Mucosa of rectum (tissue), 2 donors: ENCODE measurements at regions not wholly inside any gene's neighbourhood (a gene's known extent, or its start where the extent isn't known, plus 50 kb on each side); places are given as distances from the start of the nearest gene placed in this dataset.

Experiments used
- H3K27ac ChIP-seq, 2 donors: one replicate each; pipeline ENCODE4 v1.7.0; 2013; ENCODE audit warnings: inconsistent platforms in 2 of 2, low read depth in 2 of 2, low read length in 2 of 2
- H3K27me3 ChIP-seq, 2 donors: one replicate each; pipeline ENCODE4 v1.7.0; 2013; ENCODE audit warnings: low read length in 2 of 2; ENCODE audit not compliant: control insufficient read depth in 2 of 2, insufficient read depth in 2 of 2
- H3K36me3 ChIP-seq, 2 donors: one replicate each; pipeline ENCODE4 v1.7.0; 2013; ENCODE audit warnings: low read length in 2 of 2; ENCODE audit not compliant: control insufficient read depth in 2 of 2, insufficient read depth in 2 of 2
- H3K4me1 ChIP-seq, 2 donors: one replicate each; pipeline ENCODE4 v1.7.0; 2013; ENCODE audit warnings: low read length in 2 of 2, mild to moderate bottlenecking in 1 of 2; ENCODE audit not compliant: control insufficient read depth in 2 of 2, insufficient read depth in 2 of 2
- H3K4me3 ChIP-seq, 2 donors: one replicate each; pipeline ENCODE4 v1.7.0; 2013; ENCODE audit warnings: low read length in 2 of 2
- H3K9ac ChIP-seq, 2 donors: one replicate each; pipeline ENCODE4 v1.7.0; 2013; ENCODE audit warnings: low read length in 2 of 2, low read depth in 1 of 2, mild to moderate bottlenecking in 1 of 2
- H3K9me3 ChIP-seq, 2 donors: one replicate each; pipeline ENCODE4 v1.7.0; 2013; ENCODE audit warnings: low read length in 2 of 2; ENCODE audit not compliant: control insufficient read depth in 2 of 2
- donor health status: healthy.
- donor health status: Normal muscosa, but diverticular disease.

- Histone ChIP-seq H3K9me3 (no peaks in the 10 kb centered on the region), H3K4me3 (no peak overlapping the region), H3K27ac (no peak overlapping the region), H3K36me3 (no peaks in the 10 kb centered on the region), H3K27me3 (peaks cover 0 to 2% of the 10 kb centered on the region in 2 donors), H3K4me1 (peaks cover 4 to 6% of the 10 kb centered on the region in 2 donors), H3K9ac (no peak overlapping the region)
These were observed 754.5 kb downstream of the SATB2 start for GRCh38 chr2:198703281-198703680.

DNA sequence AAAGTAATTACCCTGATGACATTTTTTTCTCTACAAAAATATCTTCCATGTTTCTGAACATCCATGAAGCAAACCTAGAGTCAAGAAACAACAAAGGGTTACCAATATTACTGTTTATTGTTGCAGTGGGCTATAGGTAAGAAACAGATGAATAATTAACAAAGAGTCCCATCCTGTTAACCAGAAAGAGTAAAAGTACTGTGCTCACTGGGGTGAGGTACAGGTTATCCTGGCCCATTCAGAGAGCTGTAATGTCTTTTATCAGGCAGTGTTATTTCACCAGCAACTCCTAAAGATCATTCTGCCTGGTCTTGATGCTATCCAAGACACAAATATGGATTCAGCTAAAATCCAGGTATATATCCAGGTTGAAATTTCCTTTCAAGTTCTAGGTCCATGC, 754.9 kb downstream of the SATB2 start:
- Histone ChIP-seq H3K27ac (no peak overlapping the region), H3K9me3 (no peaks in the 10 kb centered on the region), H3K9ac (no peak overlapping the region), H3K27me3 (peaks cover 0 to 2% of the 10 kb centered on the region in 2 donors), H3K4me3 (no peak overlapping the region), H3K4me1 (peaks cover 4 to 7% of the 10 kb centered on the region in 2 donors), H3K36me3 (no peaks in the 10 kb centered on the region)

GRCh38 chr2:198701481-198701880, 756.3 kb downstream of the SATB2 start:
- no peak overlapping the region for H3K9ac ChIP-seq
- H3K9me3 ChIP-seq = no peaks in the 10 kb centered on the region
- H3K4me3 ChIP-seq = no peak overlapping the region
- H3K4me1 ChIP-seq = peaks cover 0 to 9% of the 10 kb centered on the region in 2 donors
- H3K27ac ChIP-seq = no peak overlapping the region
- no peaks in the 10 kb centered on the region for H3K36me3 ChIP-seq
- H3K27me3 ChIP-seq = peaks cover 0 to 2% of the 10 kb centered on the region in 2 donors

GRCh38 chr2:198700319-198700718, 757.4 kb downstream of the SATB2 start:
- H3K9me3 ChIP-seq = no peaks in the 10 kb centered on the region
- no peaks in the 10 kb centered on the region for H3K36me3 ChIP-seq
- H3K4me1 ChIP-seq = peaks cover 0 to 13% of the 10 kb centered on the region in 2 donors

GRCh38 chr2:198698230-198698629, 759.5 kb downstream of the SATB2 start:
- Histone ChIP-seq H3K36me3 (no peaks in the 10 kb centered on the region), H3K27ac (peak overlapping the region; percentile 59 to 63), H3K4me1 (peaks cover 0 to 16% of the 10 kb centered on the region in 2 donors), H3K9ac (no peak overlapping the region), H3K4me3 (no peak overlapping the region), H3K27me3 (peaks cover 0 to 2% of the 10 kb centered on the region in 2 donors), H3K9me3 (no peaks in the 10 kb centered on the region)

More at GRCh38 chr2:198700319-198700718, 757.4 kb downstream of the SATB2 start:
- H3K27ac ChIP-seq = no peak overlapping the region
- H3K27me3 ChIP-seq = peaks cover 0 to 2% of the 10 kb centered on the region in 2 donors
- no peak overlapping the region for H3K4me3 ChIP-seq
- H3K9ac ChIP-seq = no peak overlapping the region

- Histone ChIP-seq H3K4me3 (no peak overlapping the region), H3K27me3 (peaks cover 0 to 2% of the 10 kb centered on the region in 2 donors), H3K4me1 (peaks cover 0 to 16% of the 10 kb centered on the region in 2 donors), H3K27ac (peak overlapping the region; percentile 59 to 63), H3K36me3 (no peaks in the 10 kb centered on the region), H3K9me3 (no peaks in the 10 kb centered on the region), H3K9ac (no peak overlapping the region)
These were observed 759.9 kb downstream of the SATB2 start for GRCh38 chr2:198697794-198698193.

DNA sequence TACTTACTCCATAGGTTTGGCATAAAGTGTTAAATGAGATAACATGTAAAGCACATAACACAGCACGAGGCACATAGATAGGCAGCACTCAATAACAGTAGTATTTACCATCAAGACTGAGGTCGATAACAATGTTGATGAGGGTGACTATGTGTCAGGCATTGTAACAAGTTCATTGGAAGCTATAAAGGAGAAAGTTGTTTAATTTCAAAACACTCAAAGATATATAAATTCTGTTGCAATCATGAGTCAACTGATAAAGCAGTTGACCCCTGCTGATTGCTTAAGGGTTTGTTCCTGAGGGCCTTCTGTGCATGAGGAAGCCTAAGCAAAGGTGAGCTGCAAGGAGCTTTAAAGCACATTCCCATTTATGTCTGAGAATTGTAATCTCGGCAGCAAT, 760.5 kb downstream of the SATB2 start:
- Histone ChIP-seq H3K27ac (peak overlapping the region; percentile 59 to 63), H3K4me3 (no peak overlapping the region), H3K36me3 (no peaks in the 10 kb centered on the region), H3K27me3 (peaks cover 0 to 2% of the 10 kb centered on the region in 2 donors), H3K9me3 (no peaks in the 10 kb centered on the region), H3K9ac (no peak overlapping the region), H3K4me1 (peaks cover 0 to 16% of the 10 kb centered on the region in 2 donors)

GRCh38 chr2:198695879-198696278, 761.9 kb downstream of the SATB2 start:
- peaks cover 0 to 16% of the 10 kb centered on the region in 2 donors for H3K4me1 ChIP-seq
- no peaks in the 10 kb centered on the region for H3K9me3 ChIP-seq
- H3K36me3 ChIP-seq = no peaks in the 10 kb centered on the region
- no peak overlapping the region for H3K9ac ChIP-seq
- H3K27ac ChIP-seq = peak overlapping the region; percentile 19 to 57
- H3K4me3 ChIP-seq = no peak overlapping the region
- peaks cover 0 to under 1% of the 10 kb centered on the region in 2 donors for H3K27me3 ChIP-seq

GRCh38 chr2:198692907-198693510, 764.7 kb downstream of the SATB2 start:
- H3K4me3 ChIP-seq = no peak overlapping the region
- no peaks in the 10 kb centered on the region for H3K9me3 ChIP-seq
- H3K27me3 ChIP-seq = no peaks in the 10 kb centered on the region
- H3K36me3 ChIP-seq = no peaks in the 10 kb centered on the region
- no peak overlapping the region for H3K9ac ChIP-seq
- no peak overlapping the region for H3K27ac ChIP-seq
- H3K4me1 ChIP-seq = peaks cover 0 to 16% of the 10 kb centered on the region in 2 donors

DNA sequence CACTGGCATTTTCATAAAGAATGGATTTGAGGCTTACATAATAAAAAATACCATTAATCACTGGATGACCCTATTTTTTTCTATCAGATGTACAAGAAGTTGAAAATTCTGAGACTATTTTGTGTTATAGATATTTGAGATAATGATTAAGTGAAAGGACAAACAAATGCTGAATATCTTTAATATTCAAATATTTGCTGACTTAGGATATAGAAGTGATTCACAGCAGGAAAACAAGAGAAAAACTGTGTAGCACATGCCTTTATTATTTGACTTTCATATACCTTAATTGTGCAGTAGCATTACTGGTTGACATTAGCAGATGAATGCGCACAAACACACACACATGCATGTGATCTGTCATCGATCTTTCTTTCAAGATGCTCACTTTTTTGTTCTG, 766.5 kb downstream of the SATB2 start:
- no peaks in the 10 kb centered on the region for H3K36me3 ChIP-seq
- H3K4me3 ChIP-seq = no peak overlapping the region
- no peak overlapping the region for H3K27ac ChIP-seq
- H3K9me3 ChIP-seq = no peaks in the 10 kb centered on the region
- H3K9ac ChIP-seq = no peak overlapping the region
- peaks cover 0 to 5% of the 10 kb centered on the region in 2 donors for H3K4me1 ChIP-seq
- H3K27me3 ChIP-seq = no peaks in the 10 kb centered on the region
